Endodermal cell (in vitro differentiated cells): ENCODE measurements at regions not wholly inside any gene's neighbourhood (a gene's known extent, or its start where the extent isn't known, plus 50 kb on each side); places are given as distances from the start of the nearest gene placed in this dataset.

Experiments
- DNase-seq: peaks from one replicate; pipeline ENCODE4 v3.0.0-alpha.2; 2017
- H3K27ac ChIP-seq: 2 replicates; pipeline ENCODE4 v1.5.1; 2013; ENCODE audit warnings: mild to moderate bottlenecking, low read depth, low read length, moderate library complexity
- H3K27me3 ChIP-seq: 2 replicates; pipeline ENCODE4 v1.6.1; 2013; ENCODE audit warnings: mild to moderate bottlenecking, low read length, moderate library complexity; ENCODE audit not compliant: insufficient read depth, control insufficient read depth, poor library complexity, severe bottlenecking
- H3K36me3 ChIP-seq: 2 replicates; pipeline ENCODE4 v1.7.0; 2013; ENCODE audit warnings: mild to moderate bottlenecking, low read length, moderate library complexity; ENCODE audit not compliant: control insufficient read depth, insufficient read depth
- H3K4me1 ChIP-seq: one replicate; pipeline ENCODE4 v1.7.0; 2013; ENCODE audit warnings: low read length; ENCODE audit not compliant: control insufficient read depth, insufficient read depth
- H3K4me3 ChIP-seq: 2 replicates; pipeline ENCODE4 v1.5.1; 2013; ENCODE audit warnings: mild to moderate bottlenecking, low read length, moderate library complexity
- H3K9ac ChIP-seq: 2 replicates; pipeline ENCODE4 v1.6.1; 2013; ENCODE audit warnings: mild to moderate bottlenecking, low read length, moderate library complexity; ENCODE audit not compliant: poor library complexity, severe bottlenecking; ENCODE audit errors: extremely low read depth
- H3K9me3 ChIP-seq: 2 replicates; pipeline ENCODE4 v1.6.1; 2013; ENCODE audit warnings: mild to moderate bottlenecking, low read length, moderate library complexity; ENCODE audit not compliant: control insufficient read depth
- H3K27ac Mint-ChIP-seq: 2 replicates; pipeline ENCODE4 v1.8.0; 2020; ENCODE audit warnings: mixed read lengths
- H3K27me3 Mint-ChIP-seq: 2 replicates; pipeline ENCODE4 v1.8.0; 2021; ENCODE audit warnings: mild to moderate bottlenecking, mixed read lengths; ENCODE audit not compliant: insufficient read depth
- H3K36me3 Mint-ChIP-seq: 2 replicates; pipeline ENCODE4 v1.8.0; 2020; ENCODE audit warnings: low read depth, mixed read lengths
- H3K4me1 Mint-ChIP-seq: 2 replicates; pipeline ENCODE4 v1.8.0; 2020; ENCODE audit warnings: mixed read lengths
- H3K4me3 Mint-ChIP-seq: 2 replicates; pipeline ENCODE4 v1.8.0; 2020; ENCODE audit warnings: mild to moderate bottlenecking, moderate library complexity, mixed read lengths
- H3K9me3 Mint-ChIP-seq: 2 replicates; pipeline ENCODE4 v1.8.0; 2020; ENCODE audit warnings: mild to moderate bottlenecking, mixed read lengths
- CTCF ChIP-seq: fragments of 200-600 bp; sonication (generic); conservative IDR thresholded peaks from 2 replicates; pipeline ENCODE4 v1.5.0; 2021; ENCODE audit warnings: antibody characterized with exemption, mild to moderate bottlenecking
- WGBS, 2 experiments: methylation state at CpG; one replicate each; pipeline versions ENCODE4 v1.1.5 to v1.1.7; 2013; ENCODE audit warnings: missing lambda C conversion rate in 2 of 2, mixed read lengths in 1 of 2; ENCODE audit not compliant: insufficient coverage in 1 of 2, insufficient read length in 1 of 2; 5-methylcytosine and 5-hydroxymethylcytosine counted together

GRCh38 chr5:171574376-171574775 is 154.9 kb downstream of the FGF18 start:
- no peak overlapping the region for H3K4me3 Mint-ChIP-seq
- H3K27ac Mint-ChIP-seq, result no peak overlapping the region
- peaks cover 13% of the 10 kb centered on the region for H3K4me1 Mint-ChIP-seq
- Histone ChIP-seq H3K27me3 (no peaks in the 10 kb centered on the region), H3K4me3 (no peak overlapping the region), H3K27ac (no peak overlapping the region), H3K9ac (no peak overlapping the region), H3K36me3 (no peaks in the 10 kb centered on the region), H3K4me1 (no peaks in the 10 kb centered on the region), H3K9me3 (peaks cover 7% of the 10 kb centered on the region)
- H3K9me3 Mint-ChIP-seq, result peaks cover 21% of the 10 kb centered on the region
- no peaks in the 10 kb centered on the region for H3K36me3 Mint-ChIP-seq
- peaks cover 3% of the 10 kb centered on the region for H3K27me3 Mint-ChIP-seq
- WGBS, 2 experiments, result 86 to 100% methylated on average over 2 to 4 of the region's 4 CpGs
- TF ChIP-seq CTCF, result no peak
- no peak for DNase-seq

- Mint-ChIP-seq H3K27ac (no peak overlapping the region), H3K4me3 (no peak overlapping the region), H3K27me3 (peaks cover 3% of the 10 kb centered on the region), H3K36me3 (no peaks in the 10 kb centered on the region), H3K9me3 (peaks cover 11% of the 10 kb centered on the region), H3K4me1 (peaks cover 7% of the 10 kb centered on the region)
- 97% methylated on average over 3 of the region's 3 CpGs; no CpG with 5 or more reads in 1 of the 2 experiments for WGBS, 2 experiments
- Histone ChIP-seq H3K4me1 (no peaks in the 10 kb centered on the region), H3K27me3 (no peaks in the 10 kb centered on the region), H3K9ac (no peak overlapping the region), H3K4me3 (no peak overlapping the region), H3K36me3 (no peaks in the 10 kb centered on the region), H3K27ac (no peak overlapping the region), H3K9me3 (no peaks in the 10 kb centered on the region)
- DNase-seq, result no peak
- no peak for TF ChIP-seq CTCF
Observed at GRCh38 chr5:171575386-171575785, 155.9 kb downstream of the FGF18 start.

DNA sequence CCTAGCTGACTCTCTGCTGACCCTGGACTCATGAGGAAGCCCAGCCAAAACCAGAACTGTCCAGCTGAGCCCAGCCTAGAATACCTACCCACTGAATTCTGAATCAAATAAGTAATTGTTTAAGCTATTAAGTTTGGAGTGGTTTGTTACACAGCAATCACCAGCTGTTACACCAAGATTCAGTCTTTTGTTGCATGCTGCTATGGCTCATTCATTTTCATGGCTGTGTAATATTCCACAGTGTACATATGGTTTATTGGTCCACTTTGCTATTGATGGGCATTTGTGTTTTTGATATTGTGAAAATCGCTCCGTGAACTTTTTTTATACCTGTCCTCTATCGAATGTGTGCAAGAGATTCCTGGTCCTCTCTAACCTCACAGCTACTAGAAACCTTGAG is 156.4 kb downstream of the FGF18 start:
- no peak overlapping the region for H3K27ac ChIP-seq
- Mint-ChIP-seq H3K27me3 (peaks cover 3% of the 10 kb centered on the region), H3K27ac (no peak overlapping the region), H3K9me3 (peaks cover 9% of the 10 kb centered on the region), H3K4me1 (peaks cover 6% of the 10 kb centered on the region), H3K36me3 (no peaks in the 10 kb centered on the region), H3K4me3 (no peak overlapping the region)
- no peak overlapping the region for H3K4me3 ChIP-seq
- H3K9ac ChIP-seq, result no peak overlapping the region
- DNase-seq, result no peak
- H3K36me3 ChIP-seq, result no peaks in the 10 kb centered on the region
- WGBS, 2 experiments, result 94 to 100% methylated on average over 3 of the region's 3 CpGs
- TF ChIP-seq CTCF, result no peak
- H3K9me3 ChIP-seq, result no peaks in the 10 kb centered on the region
- H3K4me1 ChIP-seq, result no peaks in the 10 kb centered on the region
- H3K27me3 ChIP-seq, result no peaks in the 10 kb centered on the region
